HG03521 (cell line): ENCODE measurements at regions not wholly inside any gene's neighbourhood (a gene's known extent, or its start where the extent isn't known, plus 50 kb on each side); places are given as distances from the start of the nearest gene placed in this dataset.

Source experiments
- ATAC-seq: cut with Tn5 transposase; IDR thresholded peaks from one replicate; pipeline ENCODE4 v1.9.1; 2021; ENCODE audit warnings: mild to moderate bottlenecking, moderate library complexity; ENCODE audit not compliant: unreplicated experiment

- ATAC-seq = no peak
Observed at GRCh38 chr11:81907996-81908395, 825.7 kb downstream of the FAM181B start.

GRCh38 chr11:81899156-81899555 is 834.5 kb downstream of the FAM181B start:
- no peak for ATAC-seq

GRCh38 chr11:81897639-81898038 is 836.0 kb downstream of the FAM181B start:
- ATAC-seq = no peak

GRCh38 chr11:81895258-81895657 is 838.4 kb downstream of the FAM181B start:
- ATAC-seq = no peak

- no peak for ATAC-seq
Observed at GRCh38 chr11:81892770-81893635, 840.7 kb downstream of the FAM181B start.

- no peak for ATAC-seq
Observed at GRCh38 chr11:81888391-81888790, 845.3 kb downstream of the FAM181B start.

GRCh38 chr11:81887671-81888070 is 846.0 kb downstream of the FAM181B start:
- ATAC-seq = no peak

- ATAC-seq = no peak
Observed at GRCh38 chr11:81886406-81887075, 847.1 kb downstream of the FAM181B start.

GRCh38 chr11:81874635-81875034 is 859.0 kb downstream of the FAM181B start:
- ATAC-seq = peak; percentile 24

- no peak for ATAC-seq
Observed at GRCh38 chr11:81870815-81871214, 862.8 kb downstream of the FAM181B start.

- peak; percentile 51 for ATAC-seq
Observed at GRCh38 chr11:81870066-81870412, 863.6 kb downstream of the FAM181B start.

- ATAC-seq = peak; percentile 96
Observed at GRCh38 chr11:81869351-81870065, 864.2 kb downstream of the FAM181B start.

GRCh38 chr11:81866896-81867295 is 866.8 kb downstream of the FAM181B start:
- ATAC-seq = no peak

GRCh38 chr11:81857386-81857785 is 876.3 kb downstream of the FAM181B start:
- no peak for ATAC-seq

- no peak for ATAC-seq
Observed at GRCh38 chr11:81853791-81854190, 879.9 kb downstream of the FAM181B start.

- ATAC-seq = no peak
Observed at GRCh38 chr11:81852896-81853295, 880.8 kb downstream of the FAM181B start.

- ATAC-seq = no peak
Observed at GRCh38 chr11:81840380-81840779, 893.3 kb downstream of the FAM181B start.

- no peak for ATAC-seq
Observed at GRCh38 chr11:81839976-81840375, 893.7 kb downstream of the FAM181B start.

GRCh38 chr11:81839016-81839415 is 894.6 kb downstream of the FAM181B start:
- ATAC-seq = no peak

GRCh38 chr11:81829976-81830375 is 903.7 kb downstream of the FAM181B start:
- ATAC-seq = no peak

GRCh38 chr11:81825346-81825745 is 908.3 kb downstream of the FAM181B start:
- no peak for ATAC-seq

- no peak for ATAC-seq
Observed at GRCh38 chr11:81819462-81819861, 914.2 kb downstream of the FAM181B start.
